ENCODE measurements at regions not wholly inside any gene's neighbourhood (a gene's known extent, or its start where the extent isn't known, plus 50 kb on each side); places are given as distances from the start of the nearest gene placed in this dataset.

DNA sequence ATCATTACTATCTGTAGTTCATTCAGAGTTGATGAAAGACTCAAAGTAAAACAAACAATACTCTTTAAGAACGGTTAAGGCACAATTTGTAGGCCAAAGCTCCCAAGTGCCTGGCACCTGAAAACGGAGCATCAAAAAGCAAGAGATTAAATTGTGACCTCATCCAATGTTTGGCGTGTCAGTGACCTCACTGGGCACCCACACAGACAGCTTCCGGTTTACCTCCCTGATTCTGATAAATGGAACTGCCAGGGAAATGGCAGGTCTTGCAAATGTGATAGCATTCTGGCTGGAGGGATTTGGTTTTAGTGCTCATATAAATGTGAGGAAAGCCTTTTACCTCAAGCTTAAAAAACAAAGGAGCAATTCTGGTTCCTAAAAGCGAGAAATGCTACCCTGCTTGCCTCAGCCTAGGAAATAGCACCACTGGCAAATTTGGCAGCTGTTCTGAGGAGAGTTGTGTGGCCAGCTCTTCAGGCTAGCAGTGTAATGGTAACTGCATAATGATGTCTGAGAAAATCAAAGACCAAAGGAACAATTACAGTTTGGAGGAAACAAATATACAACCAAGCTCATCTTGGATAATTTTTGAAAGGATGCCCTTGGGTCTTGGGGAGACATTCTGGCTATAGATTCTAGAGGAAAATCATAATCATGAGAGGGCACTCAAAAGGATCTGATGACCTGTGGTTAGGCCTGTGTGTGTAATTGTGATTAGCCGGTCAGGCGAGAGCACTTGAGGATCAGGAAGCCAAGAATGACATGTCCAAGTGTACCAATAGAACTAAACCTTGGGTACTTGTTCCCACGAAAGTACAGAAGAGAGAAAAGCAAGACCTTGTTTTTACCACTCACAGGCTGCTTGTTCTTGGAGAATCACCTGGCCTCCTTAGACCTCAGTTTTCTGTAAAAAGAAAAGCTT lies 174.3 kb downstream of the TFAP2B start:
- no peak overlapping the region for H3K4me3 ChIP-seq (ENCODE audit: low read depth, low read length)
- H3K27me3 ChIP-seq (ENCODE audit: control insufficient read depth, insufficient read depth, low read length), result no peaks in the 10 kb centered on the region
- TF ChIP-seq, protein P1, sequence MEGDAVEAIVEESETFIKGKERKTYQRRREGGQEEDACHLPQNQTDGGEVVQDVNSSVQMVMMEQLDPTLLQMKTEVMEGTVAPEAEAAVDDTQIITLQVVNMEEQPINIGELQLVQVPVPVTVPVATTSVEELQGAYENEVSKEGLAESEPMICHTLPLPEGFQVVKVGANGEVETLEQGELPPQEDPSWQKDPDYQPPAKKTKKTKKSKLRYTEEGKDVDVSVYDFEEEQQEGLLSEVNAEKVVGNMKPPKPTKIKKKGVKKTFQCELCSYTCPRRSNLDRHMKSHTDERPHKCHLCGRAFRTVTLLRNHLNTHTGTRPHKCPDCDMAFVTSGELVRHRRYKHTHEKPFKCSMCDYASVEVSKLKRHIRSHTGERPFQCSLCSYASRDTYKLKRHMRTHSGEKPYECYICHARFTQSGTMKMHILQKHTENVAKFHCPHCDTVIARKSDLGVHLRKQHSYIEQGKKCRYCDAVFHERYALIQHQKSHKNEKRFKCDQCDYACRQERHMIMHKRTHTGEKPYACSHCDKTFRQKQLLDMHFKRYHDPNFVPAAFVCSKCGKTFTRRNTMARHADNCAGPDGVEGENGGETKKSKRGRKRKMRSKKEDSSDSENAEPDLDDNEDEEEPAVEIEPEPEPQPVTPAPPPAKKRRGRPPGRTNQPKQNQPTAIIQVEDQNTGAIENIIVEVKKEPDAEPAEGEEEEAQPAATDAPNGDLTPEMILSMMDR (IDR thresholded peaks at IDR 0.05; ENCODE audit: insufficient read depth, low read length, poor library complexity, severe bottlenecking), result no peak
- H3K36me3 ChIP-seq (ENCODE audit: control insufficient read depth, insufficient read depth, low read length), result no peaks in the 10 kb centered on the region
- no peak for DNase-seq (ENCODE audit: low read depth)

DNA sequence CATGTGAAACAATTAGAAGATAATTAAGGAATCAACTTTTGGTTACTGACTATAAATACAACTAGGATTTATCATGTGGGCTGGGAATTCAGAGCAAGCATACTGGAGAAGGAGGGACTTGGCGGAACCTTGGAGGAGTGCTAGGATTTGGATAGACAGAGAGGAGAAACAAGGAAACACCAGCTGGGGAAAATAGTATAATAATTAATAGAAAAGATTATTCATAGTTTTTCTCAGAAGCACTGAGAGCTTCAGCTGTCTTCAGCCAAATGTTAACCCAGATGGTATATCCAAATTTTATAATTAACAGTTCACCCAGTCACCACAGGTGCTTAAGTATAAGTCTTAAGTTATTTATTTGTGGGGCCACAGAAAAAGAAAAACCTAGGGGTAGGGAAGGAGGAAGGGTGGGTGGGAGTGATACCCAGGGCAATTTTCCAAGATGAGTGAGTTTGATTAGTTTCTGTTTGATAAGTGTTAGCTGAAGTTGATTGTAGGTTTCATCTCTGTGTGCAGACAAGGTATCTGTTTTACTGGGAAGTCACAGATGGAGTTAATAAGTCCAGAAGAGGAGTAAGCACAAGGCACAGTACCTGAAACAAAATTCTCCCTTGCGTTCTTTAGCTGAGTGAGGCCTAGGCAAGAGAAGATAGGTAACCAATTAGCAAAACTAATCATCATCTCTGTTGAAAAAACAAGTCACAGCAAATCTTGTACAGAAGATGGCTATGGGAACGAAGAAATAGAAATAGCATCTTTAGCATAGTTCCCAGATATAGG lies 175.5 kb downstream of the TFAP2B start:
- DNase-seq (ENCODE audit: low read depth), result no peak
- no peak overlapping the region for H3K4me3 ChIP-seq (ENCODE audit: low read depth, low read length)
- TF ChIP-seq, protein P1 (IDR thresholded peaks at IDR 0.05; ENCODE audit: insufficient read depth, low read length, poor library complexity, severe bottlenecking), result no peak
- H3K36me3 ChIP-seq (ENCODE audit: control insufficient read depth, insufficient read depth, low read length), result no peaks in the 10 kb centered on the region
- no peaks in the 10 kb centered on the region for H3K27me3 ChIP-seq (ENCODE audit: control insufficient read depth, insufficient read depth, low read length)

- no peak for DNase-seq (ENCODE audit: low read depth)
- H3K36me3 ChIP-seq (ENCODE audit: control insufficient read depth, insufficient read depth, low read length), result no peaks in the 10 kb centered on the region
- no peaks in the 10 kb centered on the region for H3K27me3 ChIP-seq (ENCODE audit: control insufficient read depth, insufficient read depth, low read length)
- H3K4me3 ChIP-seq (ENCODE audit: low read depth, low read length), result no peak overlapping the region
- TF ChIP-seq, protein P1 (IDR thresholded peaks at IDR 0.05; ENCODE audit: insufficient read depth, low read length, poor library complexity, severe bottlenecking), result no peak
These were observed 176.4 kb downstream of the TFAP2B start for GRCh38 chr6:50995036-50995435.

DNA sequence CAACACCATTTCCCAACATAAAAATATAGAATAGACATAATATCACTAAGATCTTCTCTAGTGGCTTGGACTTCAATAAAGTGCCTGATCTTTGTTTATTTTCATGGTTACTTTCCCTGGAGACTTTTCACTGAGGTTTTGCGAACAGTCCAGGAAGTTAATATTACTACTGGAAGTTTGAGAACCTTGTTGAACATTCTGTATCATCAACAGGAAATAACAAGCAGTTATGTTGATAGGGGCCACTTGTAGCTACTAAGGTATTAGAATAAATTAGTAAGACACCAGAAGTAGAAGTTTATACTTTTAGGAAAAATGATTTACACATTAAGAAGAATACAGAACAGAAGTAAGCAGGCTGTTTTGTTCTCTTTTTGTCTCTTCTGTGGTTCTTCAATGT lies 180.2 kb downstream of the TFAP2B start:
- no peak for DNase-seq (ENCODE audit: low read depth)
- Histone ChIP-seq H3K36me3 (ENCODE audit: control insufficient read depth, insufficient read depth, low read length) (no peaks in the 10 kb centered on the region), H3K27me3 (ENCODE audit: control insufficient read depth, insufficient read depth, low read length) (no peaks in the 10 kb centered on the region), H3K4me3 (ENCODE audit: low read depth, low read length) (no peak overlapping the region)
- TF ChIP-seq, protein P1 (IDR thresholded peaks at IDR 0.05; ENCODE audit: insufficient read depth, low read length, poor library complexity, severe bottlenecking), result no peak

DNA sequence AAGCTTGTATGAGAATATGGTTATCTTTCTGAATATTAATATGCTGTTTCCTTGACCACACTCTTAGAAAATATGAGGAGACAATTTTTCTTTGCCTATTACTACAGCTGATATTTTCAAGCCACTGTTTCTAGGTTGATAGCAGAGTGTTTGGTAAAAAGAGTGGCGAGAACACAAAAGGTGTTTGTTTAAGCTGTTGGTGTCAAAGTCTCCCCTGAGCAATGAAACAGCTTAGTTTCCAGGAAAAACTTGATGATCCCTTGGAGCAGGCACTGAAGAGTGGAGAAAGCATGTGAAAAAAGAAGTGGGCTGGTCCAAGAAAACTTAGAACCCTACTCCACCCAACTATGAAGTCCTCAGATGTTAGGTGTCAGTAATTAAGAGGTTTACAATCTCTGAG lies 182.7 kb downstream of the TFAP2B start:
- no peak for DNase-seq (ENCODE audit: low read depth)
- no peaks in the 10 kb centered on the region for H3K27me3 ChIP-seq (ENCODE audit: control insufficient read depth, insufficient read depth, low read length)
- no peak overlapping the region for H3K4me3 ChIP-seq (ENCODE audit: low read depth, low read length)
- no peaks in the 10 kb centered on the region for H3K36me3 ChIP-seq (ENCODE audit: control insufficient read depth, insufficient read depth, low read length)
- TF ChIP-seq, protein P1 (IDR thresholded peaks at IDR 0.05; ENCODE audit: insufficient read depth, low read length, poor library complexity, severe bottlenecking), result no peak
